NT2/D1 (cell line): ENCODE measurements at regions not wholly inside any gene's neighbourhood (a gene's known extent, or its start where the extent isn't known, plus 50 kb on each side); places are given as distances from the start of the nearest gene placed in this dataset.

Experiments
- YY1 ChIP-seq: IDR thresholded peaks from 2 replicates; pipeline ENCODE4 v1.6.1; 2011; ENCODE audit not compliant: insufficient read length, insufficient read depth
- ZNF274 ChIP-seq: IDR thresholded peaks from 2 replicates; pipeline ENCODE4 v1.6.1; 2011; ENCODE audit warnings: mild to moderate bottlenecking, low read depth, low read length

DNA sequence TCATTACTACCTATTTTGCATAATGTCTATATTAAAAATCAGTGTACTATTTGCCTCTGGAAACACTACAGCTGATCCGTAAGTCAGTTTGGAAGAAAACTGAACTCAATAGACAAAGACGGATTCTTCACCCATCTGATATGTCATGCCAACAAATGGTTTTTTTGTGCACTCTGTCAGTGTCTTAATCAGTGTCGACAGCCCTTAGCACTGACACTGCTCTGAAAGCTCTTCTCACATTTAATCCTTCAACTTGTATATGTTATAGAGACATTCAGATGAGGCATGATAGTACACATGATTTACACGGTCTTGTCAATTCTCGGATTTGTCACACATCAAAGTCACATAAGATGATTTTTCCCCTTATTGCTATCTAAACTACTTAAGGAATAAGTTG is 347.5 kb upstream of the GALNT5 start:
- TF ChIP-seq ZNF274 (no peak), YY1 (no peak)
